GM10248 (cell line): ENCODE measurements at regions not wholly inside any gene's neighbourhood (a gene's known extent, or its start where the extent isn't known, plus 50 kb on each side); places are given as distances from the start of the nearest gene placed in this dataset.

Source experiments
- CTCF ChIA-PET: fragments of 300-600 bp; sonication (Branson Sonifier 250); formaldehyde crosslinking; extraction: SDS; loops from one replicate; lab custom pipeline; 2021; ENCODE audit warnings: antibody characterized with exemption; lab: Yijun Ruan, JAX
- POLR2A ChIA-PET: fragments of 350-650 bp; sonication (Branson Sonifier 250); formaldehyde crosslinking; extraction: SDS; loops from one replicate; lab custom pipeline; 2020; ENCODE audit warnings: antibody characterized with exemption; lab: Yijun Ruan, JAX
- DNase-seq: peaks from one replicate; pipeline ENCODE4 v3.0.0; 2012; ENCODE audit errors: extremely low spot score
- CTCF ChIP-seq: IDR thresholded peaks from 2 replicates; pipeline ENCODE4 v1.5.1; 2012; ENCODE audit warnings: mild to moderate bottlenecking, low read depth; ENCODE audit errors: extremely low read depth, missing control alignments, control extremely low read depth

DNA sequence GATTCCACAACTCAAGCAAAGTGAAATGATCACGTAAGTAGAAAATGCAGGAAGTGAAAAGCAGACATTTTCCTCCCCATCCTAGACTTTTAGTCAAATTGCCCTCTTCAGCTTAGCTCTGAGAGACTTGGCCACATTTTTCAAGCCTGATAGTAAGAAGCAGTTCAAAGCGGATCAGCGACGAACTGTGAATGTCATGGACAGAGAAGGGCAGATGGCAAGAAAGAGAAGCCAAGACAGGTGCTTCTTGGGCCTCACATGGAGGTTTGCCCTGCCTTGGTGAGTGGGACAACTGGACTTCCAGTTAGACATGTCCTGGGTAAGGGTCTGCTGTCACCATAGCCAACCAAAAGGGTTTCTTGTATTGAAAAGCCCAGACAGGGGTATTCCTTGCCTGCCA is 291.5 kb downstream of the MED10 start:
- DNase-seq = no peak
- TF ChIP-seq CTCF = no peak
- CTCF ChIA-PET = interaction anchor here (0.5 kb wide), 1 partner anchor 1094 kb away, joined by 3 read pairs; no protein-coding TSS in a partner anchor
- POLR2A ChIA-PET = no interaction called here

DNA sequence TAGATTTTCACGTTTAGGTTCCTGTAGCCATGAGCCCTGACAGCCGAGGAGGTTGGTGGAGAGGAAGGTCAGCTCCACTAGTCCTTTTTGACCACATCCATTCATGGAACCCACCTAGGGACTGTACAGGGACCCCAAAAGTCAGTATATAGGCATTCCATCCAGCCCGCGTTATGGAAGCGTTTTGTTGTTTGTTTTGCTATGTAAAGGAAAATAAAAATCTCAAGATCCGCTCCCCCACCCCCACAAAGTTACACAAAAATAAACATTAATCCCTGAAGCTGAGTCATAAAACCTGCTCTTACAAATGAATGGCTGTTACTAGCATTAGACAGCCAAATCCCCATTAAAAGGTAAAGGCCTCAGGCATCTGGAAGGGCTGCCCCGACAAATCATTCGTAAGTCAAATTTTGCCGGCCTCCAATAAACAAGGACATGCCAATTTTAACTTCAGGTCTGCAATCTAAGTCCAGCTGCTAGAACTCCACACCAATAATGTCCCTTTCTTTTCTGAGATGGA is 292.9 kb downstream of the MED10 start:
- TF ChIP-seq CTCF = no peak
- ChIA-PET POLR2A (no interaction called here), CTCF (no interaction called here)
- no peak for DNase-seq

DNA sequence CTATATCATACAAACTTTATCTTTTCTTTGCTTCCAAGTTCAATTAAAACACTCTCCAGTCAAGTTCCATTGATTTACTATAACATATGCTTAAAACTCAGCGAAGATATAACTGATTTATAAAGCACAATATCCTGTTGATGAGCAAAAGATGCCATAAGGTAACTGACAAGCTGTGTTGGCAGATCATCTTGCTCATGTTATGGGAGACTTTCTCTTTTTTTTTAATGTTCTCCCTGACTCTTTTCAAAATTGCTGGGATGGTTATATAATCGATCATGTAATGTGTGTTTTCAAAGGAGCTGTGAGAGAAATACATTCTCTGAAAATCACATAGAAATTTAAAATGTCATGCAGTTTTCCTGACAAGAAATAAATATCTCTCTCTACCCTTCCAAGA is 293.5 kb downstream of the MED10 start:
- POLR2A ChIA-PET = no interaction called here
- CTCF ChIA-PET = no interaction called here
- no peak for DNase-seq
- TF ChIP-seq CTCF = no peak

DNA sequence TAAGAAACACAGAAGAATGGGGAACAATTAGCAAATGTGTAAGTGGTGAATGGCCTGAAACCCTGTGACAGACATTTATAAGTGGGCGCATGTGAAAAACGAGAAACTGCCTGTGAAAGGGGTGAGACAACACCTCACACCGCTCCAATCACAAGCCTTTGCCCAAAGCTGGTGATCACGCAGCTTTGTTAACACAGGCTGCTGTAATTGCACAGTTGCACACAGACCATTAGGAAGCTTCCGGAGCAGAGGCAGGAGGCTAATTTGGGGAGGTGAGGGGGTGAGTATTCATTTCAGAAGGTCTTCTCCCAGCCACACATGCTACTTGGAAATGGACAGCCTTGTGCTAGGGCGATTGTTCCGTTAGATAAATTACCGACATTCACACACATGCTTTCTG is 294.0 kb downstream of the MED10 start:
- CTCF ChIA-PET = no interaction called here
- TF ChIP-seq CTCF = no peak
- POLR2A ChIA-PET = no interaction called here
- DNase-seq = no peak

GRCh38 chr5:6083311-6083978 is 294.9 kb downstream of the MED10 start:
- no peak for TF ChIP-seq CTCF
- DNase-seq = no peak

DNA sequence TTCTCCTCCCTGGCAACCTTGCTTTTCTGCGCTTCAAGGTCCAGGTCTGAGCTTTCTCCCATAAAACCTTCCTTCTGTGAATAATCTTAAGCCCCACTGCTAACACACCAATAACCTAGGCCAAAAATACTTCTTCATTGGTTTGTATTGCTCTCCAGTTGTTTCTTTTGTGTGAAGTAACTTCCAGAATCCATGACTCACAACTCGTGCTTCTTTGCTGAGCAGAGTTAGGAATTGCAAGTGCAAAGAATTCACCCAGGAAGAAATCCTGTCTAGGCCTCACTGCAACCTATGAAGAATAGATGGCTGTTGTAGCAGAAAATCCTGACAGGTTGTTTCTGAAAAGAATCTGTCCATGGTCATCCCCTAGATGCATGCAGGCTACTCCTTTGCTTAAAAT is 295.7 kb downstream of the MED10 start:
- TF ChIP-seq CTCF = no peak
- CTCF ChIA-PET = no interaction called here
- POLR2A ChIA-PET = no interaction called here
- no peak for DNase-seq

More at GRCh38 chr5:6083311-6083978, 294.9 kb downstream of the MED10 start:
- POLR2A ChIA-PET = no interaction called here
- CTCF ChIA-PET = no interaction called here
